ENCODE measurements at regions not wholly inside any gene's neighbourhood (a gene's known extent, or its start where the extent isn't known, plus 50 kb on each side); places are given as distances from the start of the nearest gene placed in this dataset.

- no peak for TF ChIP-seq ZFP30 (CRISPR knock-in tag; IDR thresholded peaks at IDR 0.05)
- TF ChIP-seq CSDC2 (CRISPR knock-in tag; IDR thresholded peaks at IDR 0.05): no peak
- no peak for TF ChIP-seq ZNF70 (CRISPR knock-in tag; IDR thresholded peaks at IDR 0.05)
- no peak for TF ChIP-seq ISL1 (CRISPR knock-in tag; IDR thresholded peaks at IDR 0.05)
- no peak for TF ChIP-seq SNAI2 (CRISPR knock-in tag; IDR thresholded peaks at IDR 0.05)
- no peak for TF ChIP-seq ARNTL (CRISPR knock-in tag; IDR thresholded peaks at IDR 0.05; ENCODE audit: borderline replicate concordance, low read depth)
- TF ChIP-seq, protein P1, sequence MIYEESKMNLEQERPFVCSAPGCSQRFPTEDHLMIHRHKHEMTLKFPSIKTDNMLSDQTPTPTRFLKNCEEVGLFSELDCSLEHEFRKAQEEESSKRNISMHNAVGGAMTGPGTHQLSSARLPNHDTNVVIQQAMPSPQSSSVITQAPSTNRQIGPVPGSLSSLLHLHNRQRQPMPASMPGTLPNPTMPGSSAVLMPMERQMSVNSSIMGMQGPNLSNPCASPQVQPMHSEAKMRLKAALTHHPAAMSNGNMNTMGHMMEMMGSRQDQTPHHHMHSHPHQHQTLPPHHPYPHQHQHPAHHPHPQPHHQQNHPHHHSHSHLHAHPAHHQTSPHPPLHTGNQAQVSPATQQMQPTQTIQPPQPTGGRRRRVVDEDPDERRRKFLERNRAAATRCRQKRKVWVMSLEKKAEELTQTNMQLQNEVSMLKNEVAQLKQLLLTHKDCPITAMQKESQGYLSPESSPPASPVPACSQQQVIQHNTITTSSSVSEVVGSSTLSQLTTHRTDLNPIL (CRISPR knock-in tag; IDR thresholded peaks at IDR 0.05; ENCODE audit: low read depth): no peak
- TF ChIP-seq, protein P2, sequence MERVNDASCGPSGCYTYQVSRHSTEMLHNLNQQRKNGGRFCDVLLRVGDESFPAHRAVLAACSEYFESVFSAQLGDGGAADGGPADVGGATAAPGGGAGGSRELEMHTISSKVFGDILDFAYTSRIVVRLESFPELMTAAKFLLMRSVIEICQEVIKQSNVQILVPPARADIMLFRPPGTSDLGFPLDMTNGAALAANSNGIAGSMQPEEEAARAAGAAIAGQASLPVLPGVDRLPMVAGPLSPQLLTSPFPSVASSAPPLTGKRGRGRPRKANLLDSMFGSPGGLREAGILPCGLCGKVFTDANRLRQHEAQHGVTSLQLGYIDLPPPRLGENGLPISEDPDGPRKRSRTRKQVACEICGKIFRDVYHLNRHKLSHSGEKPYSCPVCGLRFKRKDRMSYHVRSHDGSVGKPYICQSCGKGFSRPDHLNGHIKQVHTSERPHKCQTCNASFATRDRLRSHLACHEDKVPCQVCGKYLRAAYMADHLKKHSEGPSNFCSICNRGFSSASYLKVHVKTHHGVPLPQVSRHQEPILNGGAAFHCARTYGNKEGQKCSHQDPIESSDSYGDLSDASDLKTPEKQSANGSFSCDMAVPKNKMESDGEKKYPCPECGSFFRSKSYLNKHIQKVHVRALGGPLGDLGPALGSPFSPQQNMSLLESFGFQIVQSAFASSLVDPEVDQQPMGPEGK (CRISPR knock-in tag; IDR thresholded peaks at IDR 0.05; ENCODE audit: borderline replicate concordance): no peak
- TF ChIP-seq RARB (CRISPR knock-in tag; IDR thresholded peaks at IDR 0.05): no peak
- TF ChIP-seq ESRRG (CRISPR knock-in tag; IDR thresholded peaks at IDR 0.05): no peak
- no peak for TF ChIP-seq CSRNP3 (CRISPR knock-in tag; IDR thresholded peaks at IDR 0.05)
- TF ChIP-seq, protein P3, sequence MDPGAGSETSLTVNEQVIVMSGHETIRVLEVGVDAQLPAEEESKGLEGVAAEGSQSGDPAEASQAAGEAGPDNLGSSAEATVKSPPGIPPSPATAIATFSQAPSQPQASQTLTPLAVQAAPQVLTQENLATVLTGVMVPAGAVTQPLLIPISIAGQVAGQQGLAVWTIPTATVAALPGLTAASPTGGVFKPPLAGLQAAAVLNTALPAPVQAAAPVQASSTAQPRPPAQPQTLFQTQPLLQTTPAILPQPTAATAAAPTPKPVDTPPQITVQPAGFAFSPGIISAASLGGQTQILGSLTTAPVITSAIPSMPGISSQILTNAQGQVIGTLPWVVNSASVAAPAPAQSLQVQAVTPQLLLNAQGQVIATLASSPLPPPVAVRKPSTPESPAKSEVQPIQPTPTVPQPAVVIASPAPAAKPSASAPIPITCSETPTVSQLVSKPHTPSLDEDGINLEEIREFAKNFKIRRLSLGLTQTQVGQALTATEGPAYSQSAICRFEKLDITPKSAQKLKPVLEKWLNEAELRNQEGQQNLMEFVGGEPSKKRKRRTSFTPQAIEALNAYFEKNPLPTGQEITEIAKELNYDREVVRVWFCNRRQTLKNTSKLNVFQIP (CRISPR knock-in tag; IDR thresholded peaks at IDR 0.05; ENCODE audit: borderline replicate concordance, low read depth): no peak
- no peak for TF ChIP-seq ZFP3 (CRISPR knock-in tag; IDR thresholded peaks at IDR 0.05)
- no peak for TF ChIP-seq ZNF8 (CRISPR knock-in tag; IDR thresholded peaks at IDR 0.05)
Observed at GRCh38 chr2:239616729-239617128, 215.9 kb upstream of the HDAC4 start.
